Fibroblast of lung (primary cell): ENCODE measurements at regions not wholly inside any gene's neighbourhood (a gene's known extent, or its start where the extent isn't known, plus 50 kb on each side); places are given as distances from the start of the nearest gene placed in this dataset.

Experiments used
- DNase-seq, 2 donors: peaks; one replicate each; pipeline versions ENCODE4 v3.0.0 to v3.0.0-alpha.2; 2010; ENCODE audit warnings: low read depth in 2 of 2
- H2AFZ ChIP-seq: 2 replicates; pipeline ENCODE4 v1.5.1; 2012; ENCODE audit warnings: low read length, control low read depth, inconsistent platforms
- H3K27ac ChIP-seq: 2 replicates; pipeline ENCODE4 v1.5.1; 2011; ENCODE audit warnings: low read length, control low read depth; ENCODE audit not compliant: insufficient read depth
- H3K27me3 ChIP-seq: 2 replicates; pipeline ENCODE4 v1.5.1; 2011; ENCODE audit warnings: mild to moderate bottlenecking, low read length; ENCODE audit not compliant: control insufficient read depth, insufficient read depth
- H3K36me3 ChIP-seq: 2 replicates; pipeline ENCODE4 v1.5.1; 2011; ENCODE audit warnings: low read length; ENCODE audit not compliant: control insufficient read depth, insufficient read depth
- H3K4me1 ChIP-seq: 2 replicates; pipeline ENCODE4 v1.5.1; 2011; ENCODE audit warnings: low read length; ENCODE audit not compliant: control insufficient read depth, insufficient read depth; ENCODE audit errors: extremely low read depth
- H3K4me2 ChIP-seq: 2 replicates; pipeline ENCODE4 v1.5.1; 2011; ENCODE audit warnings: low read length, control low read depth; ENCODE audit not compliant: insufficient read depth; ENCODE audit errors: extremely low read depth
- H3K4me3 ChIP-seq, 4 experiments: fragments of 200-600 bp in 1 of 4; sonication (generic) in 1 of 4; replicated peaks in 1 of 4; 2 replicates each; pipeline ENCODE4 v1.5.1; 2011 to 2016; ENCODE audit warnings: low read length in 4 of 4, low read depth in 3 of 4, mild to moderate bottlenecking in 3 of 4, control low read depth in 2 of 4, inconsistent platforms in 1 of 4, mixed read lengths in 1 of 4; ENCODE audit not compliant: insufficient read depth in 1 of 4; ENCODE audit errors: control extremely low read depth in 1 of 4
- H3K79me2 ChIP-seq: 2 replicates; pipeline ENCODE4 v1.5.1; 2012; ENCODE audit warnings: mild to moderate bottlenecking, low read length, inconsistent platforms; ENCODE audit not compliant: control insufficient read depth, insufficient read depth
- H3K9ac ChIP-seq: 2 replicates; pipeline ENCODE4 v1.5.1; 2011; ENCODE audit warnings: mild to moderate bottlenecking, low read length, control low read depth; ENCODE audit not compliant: insufficient read depth
- H3K9me3 ChIP-seq: 2 replicates; pipeline ENCODE4 v1.5.1; 2012; ENCODE audit warnings: low read depth, low read length; ENCODE audit not compliant: control insufficient read depth, insufficient read depth
- H4K20me1 ChIP-seq: 2 replicates; pipeline ENCODE4 v1.5.1; 2011; ENCODE audit warnings: low read length; ENCODE audit not compliant: control insufficient read depth, insufficient read depth; ENCODE audit errors: extremely low read depth
- CTCF ChIP-seq, 2 donors: IDR thresholded peaks in 1 of 2; conservative IDR thresholded peaks in 1 of 2; 1 replicate in 1 of 2; 2 replicates in 1 of 2; pipeline ENCODE4 v1.5.1; 2011 to 2012; ENCODE audit warnings: low read length in 2 of 2, control low read depth in 1 of 2, inconsistent platforms in 1 of 2, low read depth in 1 of 2, mild to moderate bottlenecking in 1 of 2
- EZH2 ChIP-seq: IDR thresholded peaks from 2 replicates; pipeline ENCODE4 v1.5.1; 2012; ENCODE audit warnings: low read length, control low read depth, mild to moderate bottlenecking; ENCODE audit errors: missing control alignments

- Histone ChIP-seq H3K27me3 (no peaks in the 10 kb centered on the region), H2AFZ (no peak overlapping the region), H3K4me2 (no peak overlapping the region), H3K4me3 (no peak overlapping the region), H3K9me3 (no peaks in the 10 kb centered on the region), H3K4me1 (no peaks in the 10 kb centered on the region), H3K27ac (no peak overlapping the region), H3K9ac (no peak overlapping the region), H3K79me2 (no peaks in the 10 kb centered on the region), H4K20me1 (no peaks in the 10 kb centered on the region), H3K36me3 (no peaks in the 10 kb centered on the region)
- TF ChIP-seq CTCF (conservative IDR thresholded peaks at IDR 0.05 in 1 of 2, IDR thresholded peaks at IDR 0.05 in 1 of 2; ENCODE audit: low read depth in 1 of 2, low read length in 2 of 2), result no peak
- TF ChIP-seq EZH2, result no peak
- no peak for DNase-seq
Measured at GRCh38 chr6:7664003-7664402, 61.9 kb upstream of the BMP6 start.

GRCh38 chr6:7668936-7669335, 57.0 kb upstream of the BMP6 start:
- no peak for DNase-seq
- H3K4me2 ChIP-seq, result no peak overlapping the region
- H3K4me3 ChIP-seq, result no peak overlapping the region
- no peak overlapping the region for H2AFZ ChIP-seq
- H3K27me3 ChIP-seq, result no peaks in the 10 kb centered on the region
- H4K20me1 ChIP-seq, result no peaks in the 10 kb centered on the region
- H3K9me3 ChIP-seq, result no peaks in the 10 kb centered on the region
- H3K79me2 ChIP-seq, result no peaks in the 10 kb centered on the region
- TF ChIP-seq EZH2, result no peak
- TF ChIP-seq CTCF (conservative IDR thresholded peaks at IDR 0.05 in 1 of 2, IDR thresholded peaks at IDR 0.05 in 1 of 2; ENCODE audit: low read depth in 1 of 2, low read length in 2 of 2), result no peak
- H3K9ac ChIP-seq, result no peak overlapping the region
- peaks cover 2% of the 10 kb centered on the region for H3K4me1 ChIP-seq
- H3K27ac ChIP-seq, result no peak overlapping the region
- H3K36me3 ChIP-seq, result no peaks in the 10 kb centered on the region

- H3K79me2 ChIP-seq, result no peaks in the 10 kb centered on the region
- no peaks in the 10 kb centered on the region for H4K20me1 ChIP-seq
- H3K9me3 ChIP-seq, result no peaks in the 10 kb centered on the region
- H3K27ac ChIP-seq, result no peak overlapping the region
- H3K4me1 ChIP-seq, result peaks cover 2% of the 10 kb centered on the region
- no peak overlapping the region for H3K4me3 ChIP-seq
- H3K36me3 ChIP-seq, result no peaks in the 10 kb centered on the region
- TF ChIP-seq EZH2 (no peak), CTCF (conservative IDR thresholded peaks at IDR 0.05 in 1 of 2, IDR thresholded peaks at IDR 0.05 in 1 of 2; ENCODE audit: low read depth in 1 of 2, low read length in 2 of 2) (no peak)
- no peak overlapping the region for H3K9ac ChIP-seq
- no peak for DNase-seq
- no peak overlapping the region for H3K4me2 ChIP-seq
- no peaks in the 10 kb centered on the region for H3K27me3 ChIP-seq
- H2AFZ ChIP-seq, result no peak overlapping the region
Measured at GRCh38 chr6:7669742-7670141, 56.2 kb upstream of the BMP6 start.
